GM21737 (cell line): ENCODE measurements at regions not wholly inside any gene's neighbourhood (a gene's known extent, or its start where the extent isn't known, plus 50 kb on each side); places are given as distances from the start of the nearest gene placed in this dataset.
"Not testable (repeated sequence)": the region's sequence is repeated elsewhere in the genome, so short reads cannot be mapped to it uniquely, and the experiment has no call there.

ENCODE experiments used
- ATAC-seq: cut with Tn5 transposase; IDR thresholded peaks from one replicate; pipeline ENCODE4 v1.9.1; 2021; ENCODE audit warnings: mild to moderate bottlenecking, moderate library complexity; ENCODE audit not compliant: unreplicated experiment

GRCh38 chr1:186775881-186776560 lies 52.7 kb upstream of the PLA2G4A start:
- ATAC-seq, result no peak

- no peak for ATAC-seq
Observed at GRCh38 chr1:186775036-186775435, 53.7 kb upstream of the PLA2G4A start.

- ATAC-seq, result no peak
Observed at GRCh38 chr1:186772228-186772627, 56.5 kb upstream of the PLA2G4A start.

- ATAC-seq, result no peak
Observed at GRCh38 chr1:186770421-186770820, 58.3 kb upstream of the PLA2G4A start.

GRCh38 chr1:186768906-186769305 lies 59.8 kb upstream of the PLA2G4A start:
- ATAC-seq, result peak; percentile 92

- no peak for ATAC-seq
Observed at GRCh38 chr1:186765446-186765845, 63.3 kb upstream of the PLA2G4A start.

- peak; percentile 50 for ATAC-seq
Observed at GRCh38 chr1:186763107-186763506, 65.6 kb upstream of the PLA2G4A start.

GRCh38 chr1:186762653-186763052 lies 66.1 kb upstream of the PLA2G4A start:
- no peak for ATAC-seq

GRCh38 chr1:186761358-186761757 lies 67.4 kb upstream of the PLA2G4A start:
- ATAC-seq, result no peak

- no peak for ATAC-seq
Observed at GRCh38 chr1:186760446-186760845, 68.3 kb upstream of the PLA2G4A start.

- ATAC-seq, result not testable (repeated sequence)
Observed at GRCh38 chr1:186758896-186759606, 69.7 kb upstream of the PLA2G4A start.

GRCh38 chr1:186757851-186758250 lies 70.9 kb upstream of the PLA2G4A start:
- no peak for ATAC-seq

GRCh38 chr1:186754542-186755145 lies 74.1 kb upstream of the PLA2G4A start:
- ATAC-seq, result no peak

- no peak for ATAC-seq
Observed at GRCh38 chr1:186753241-186753640, 73.0 kb upstream of the PTGS2 start.

- ATAC-seq, result no peak
Observed at GRCh38 chr1:186750257-186750656, 70.0 kb upstream of the PTGS2 start.

GRCh38 chr1:186749820-186750219 lies 69.6 kb upstream of the PTGS2 start:
- ATAC-seq, result no peak

- no peak for ATAC-seq
Observed at GRCh38 chr1:186747661-186748060, 67.4 kb upstream of the PTGS2 start.

- no peak for ATAC-seq
Observed at GRCh38 chr1:186745531-186746146, 65.4 kb upstream of the PTGS2 start.

GRCh38 chr1:186741640-186742039 lies 61.4 kb upstream of the PTGS2 start:
- no peak for ATAC-seq

GRCh38 chr1:186740324-186740723 lies 60.1 kb upstream of the PTGS2 start:
- no peak for ATAC-seq

GRCh38 chr1:186739515-186739914 lies 59.3 kb upstream of the PTGS2 start:
- ATAC-seq, result no peak

- ATAC-seq, result no peak
Observed at GRCh38 chr1:186738926-186739325, 58.7 kb upstream of the PTGS2 start.
